ENCODE measurements at regions not wholly inside any gene's neighbourhood (a gene's known extent, or its start where the extent isn't known, plus 50 kb on each side); places are given as distances from the start of the nearest gene placed in this dataset.

- Histone ChIP-seq H3K9me3 (ENCODE audit: insufficient read depth, low read depth, low read length) (no peaks in the 10 kb centered on the region), H3K36me3 (ENCODE audit: insufficient read depth, low read length) (no peaks in the 10 kb centered on the region), H3K4me3 (ENCODE audit: low read length) (no peak overlapping the region), H3K27me3 (ENCODE audit: insufficient read depth, low read length) (no peaks in the 10 kb centered on the region), H3K27ac (ENCODE audit: low read depth, low read length) (no peak overlapping the region), H3K4me1 (ENCODE audit: insufficient read depth, low read length) (peaks cover 2% of the 10 kb centered on the region; the same call in 1 of the 2 replicates), H3K9ac (ENCODE audit: low read depth, low read length) (no peak overlapping the region)
- 95% methylated on average over 7 of the region's 7 CpGs for WGBS
Measured at GRCh38 chr1:239293350-239294110, 92.8 kb upstream of the CHRM3 start.

DNA sequence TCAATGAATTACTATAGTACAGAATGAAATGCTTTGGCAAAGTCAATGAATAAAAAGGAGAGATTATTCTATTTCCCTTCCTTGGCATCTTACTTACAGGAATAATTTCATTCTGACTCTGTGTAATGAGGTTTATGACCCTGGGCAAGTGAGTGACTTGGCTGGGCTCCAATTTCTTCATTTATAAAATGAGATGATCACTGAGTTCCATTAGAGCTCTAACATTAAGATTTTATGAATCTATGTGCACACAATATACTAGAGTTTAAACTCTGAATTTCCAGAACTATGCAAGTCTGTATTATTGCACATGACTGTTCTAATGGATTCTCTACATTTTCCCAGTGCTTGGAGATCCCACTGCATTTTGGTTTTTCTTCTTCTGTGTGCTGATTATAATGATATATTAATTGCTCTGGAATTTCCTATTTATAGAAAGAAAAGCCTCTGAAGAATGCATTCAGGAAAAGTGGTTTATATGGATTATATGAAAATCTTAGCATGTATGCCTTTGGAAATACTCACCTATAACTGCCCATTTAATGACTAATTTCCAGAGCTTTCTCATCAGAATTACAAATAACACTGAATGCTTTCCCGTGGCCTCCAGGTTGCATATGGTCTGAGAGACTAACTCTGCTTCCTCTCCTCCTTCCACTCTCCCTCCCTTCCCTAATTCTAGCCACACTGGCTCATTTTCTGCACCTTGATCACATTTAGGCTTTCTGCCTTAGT lies 97.4 kb upstream of the CHRM3 start:
- Histone ChIP-seq H3K27ac (ENCODE audit: low read depth, low read length) (no peak overlapping the region), H3K4me3 (ENCODE audit: low read length) (no peak overlapping the region), H3K36me3 (ENCODE audit: insufficient read depth, low read length) (no peaks in the 10 kb centered on the region), H3K9me3 (ENCODE audit: insufficient read depth, low read depth, low read length) (no peaks in the 10 kb centered on the region), H3K9ac (ENCODE audit: low read depth, low read length) (no peak overlapping the region), H3K4me1 (ENCODE audit: insufficient read depth, low read length) (peaks cover 26% of the 10 kb centered on the region), H3K27me3 (ENCODE audit: insufficient read depth, low read length) (no peaks in the 10 kb centered on the region)
- 57% methylated on average over 1 of the region's 1 CpG for WGBS

GRCh38 chr1:239287296-239287695 lies 99.1 kb upstream of the CHRM3 start:
- H3K4me3 ChIP-seq (ENCODE audit: low read length): no peak overlapping the region
- H3K27ac ChIP-seq (ENCODE audit: low read depth, low read length): 0 out of 2 replicates have a peak overlapping the region, but pooled peaks have one; percentile 42
- H3K9ac ChIP-seq (ENCODE audit: low read depth, low read length): no peak overlapping the region
- H3K36me3 ChIP-seq (ENCODE audit: insufficient read depth, low read length): no peaks in the 10 kb centered on the region
- no peaks in the 10 kb centered on the region for H3K9me3 ChIP-seq (ENCODE audit: insufficient read depth, low read depth, low read length)
- 64% methylated on average over 2 of the region's 4 CpGs for WGBS
- H3K27me3 ChIP-seq (ENCODE audit: insufficient read depth, low read length): no peaks in the 10 kb centered on the region
- peaks cover 26% of the 10 kb centered on the region for H3K4me1 ChIP-seq (ENCODE audit: insufficient read depth, low read length)

DNA sequence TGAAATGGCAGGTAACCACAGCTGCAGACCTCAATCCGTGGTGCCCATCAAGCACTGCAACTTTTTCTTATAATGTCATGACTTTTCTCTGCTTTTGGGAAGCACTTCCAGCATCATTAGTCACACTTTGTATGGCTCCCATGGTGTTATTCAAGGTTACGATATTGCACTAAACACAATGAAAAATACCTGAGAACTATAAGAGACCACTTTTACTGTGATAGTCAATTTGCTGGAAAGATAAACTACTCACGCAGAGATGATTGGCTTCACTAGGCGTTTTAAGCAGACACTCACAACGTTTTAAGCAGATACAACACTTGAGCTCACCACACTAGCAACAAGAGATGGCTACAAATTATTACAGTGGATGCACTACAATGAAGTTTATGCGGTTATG lies 103.2 kb upstream of the CHRM3 start:
- Histone ChIP-seq H3K9ac (ENCODE audit: low read depth, low read length) (no peak overlapping the region), H3K4me1 (ENCODE audit: insufficient read depth, low read length) (peaks cover 21% of the 10 kb centered on the region), H3K9me3 (ENCODE audit: insufficient read depth, low read depth, low read length) (no peaks in the 10 kb centered on the region), H3K27me3 (ENCODE audit: insufficient read depth, low read length) (no peaks in the 10 kb centered on the region), H3K36me3 (ENCODE audit: insufficient read depth, low read length) (no peaks in the 10 kb centered on the region), H3K27ac (ENCODE audit: low read depth, low read length) (no peak overlapping the region), H3K4me3 (ENCODE audit: low read length) (no peak overlapping the region)
- WGBS: 92% methylated on average over 6 of the region's 6 CpGs

DNA sequence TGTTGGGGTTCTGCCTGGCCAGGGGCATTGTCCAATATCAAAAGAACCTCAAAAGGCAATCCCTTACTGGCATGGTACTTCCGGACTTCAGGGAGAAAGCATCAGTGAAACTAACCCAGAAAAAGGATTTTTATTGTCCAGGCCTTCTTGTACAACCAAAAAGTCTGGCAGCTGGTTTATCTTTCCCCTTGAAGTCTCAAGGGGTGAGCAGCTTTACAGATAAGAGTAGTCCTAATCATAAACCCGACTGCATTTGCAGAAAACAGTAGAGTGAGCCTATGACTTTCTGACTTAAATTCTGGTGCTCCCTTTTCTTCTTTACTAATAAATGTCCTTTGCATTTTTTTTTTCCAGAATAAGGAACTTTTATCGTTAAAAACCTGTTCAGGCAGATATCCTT lies 104.0 kb upstream of the CHRM3 start:
- H3K27me3 ChIP-seq (ENCODE audit: insufficient read depth, low read length): no peaks in the 10 kb centered on the region
- H3K9ac ChIP-seq (ENCODE audit: low read depth, low read length): no peak overlapping the region
- no peaks in the 10 kb centered on the region for H3K9me3 ChIP-seq (ENCODE audit: insufficient read depth, low read depth, low read length)
- no peaks in the 10 kb centered on the region for H3K36me3 ChIP-seq (ENCODE audit: insufficient read depth, low read length)
- H3K27ac ChIP-seq (ENCODE audit: low read depth, low read length): no peak overlapping the region
- WGBS: 85% methylated on average over 3 of the region's 3 CpGs
- no peak overlapping the region for H3K4me3 ChIP-seq (ENCODE audit: low read length)
- H3K4me1 ChIP-seq (ENCODE audit: insufficient read depth, low read length): peaks cover 15% of the 10 kb centered on the region

- Histone ChIP-seq H3K4me1 (ENCODE audit: insufficient read depth, low read length) (no peaks in the 10 kb centered on the region), H3K27me3 (ENCODE audit: insufficient read depth, low read length) (no peaks in the 10 kb centered on the region; the same call in 1 of the 2 replicates), H3K9me3 (ENCODE audit: insufficient read depth, low read depth, low read length) (no peaks in the 10 kb centered on the region), H3K27ac (ENCODE audit: low read depth, low read length) (no peak overlapping the region), H3K36me3 (ENCODE audit: insufficient read depth, low read length) (no peaks in the 10 kb centered on the region), H3K9ac (ENCODE audit: low read depth, low read length) (no peak overlapping the region), H3K4me3 (ENCODE audit: low read length) (no peak overlapping the region)
- 92% methylated on average over 5 of the region's 5 CpGs for WGBS
Measured at GRCh38 chr1:239276051-239276450, 110.3 kb upstream of the CHRM3 start.

DNA sequence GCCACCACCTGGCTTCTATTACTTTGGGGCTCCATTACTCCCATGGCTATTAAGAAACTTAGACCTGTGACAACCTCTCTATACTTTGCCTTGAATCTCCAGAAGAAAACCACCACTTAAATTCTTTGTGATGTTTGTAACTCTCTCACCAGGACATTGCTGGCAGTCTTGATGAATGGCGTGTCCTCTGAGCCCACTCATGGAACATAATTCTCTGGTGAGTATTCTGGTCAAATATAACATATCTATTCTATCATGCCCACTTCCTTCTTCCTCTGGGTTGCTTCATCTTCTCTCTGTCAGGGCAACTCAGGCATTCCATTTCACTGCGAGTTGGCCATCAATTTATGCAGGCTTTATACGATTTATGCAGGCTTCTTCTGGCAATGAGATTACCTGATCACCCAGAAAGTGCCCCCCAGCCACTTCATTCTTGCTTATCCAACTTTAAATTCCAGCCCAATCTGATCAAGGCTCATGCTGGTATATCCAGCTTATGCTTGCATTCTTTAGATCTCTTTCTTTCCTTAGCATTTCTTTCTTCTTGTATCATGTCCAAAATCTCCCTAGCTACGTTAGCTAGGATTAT lies 112.0 kb upstream of the CHRM3 start:
- no peak overlapping the region for H3K9ac ChIP-seq (ENCODE audit: low read depth, low read length)
- no peak overlapping the region for H3K27ac ChIP-seq (ENCODE audit: low read depth, low read length)
- H3K4me1 ChIP-seq (ENCODE audit: insufficient read depth, low read length): no peaks in the 10 kb centered on the region
- WGBS: 96% methylated on average over 4 of the region's 4 CpGs
- H3K9me3 ChIP-seq (ENCODE audit: insufficient read depth, low read depth, low read length): no peaks in the 10 kb centered on the region
- no peaks in the 10 kb centered on the region for H3K36me3 ChIP-seq (ENCODE audit: insufficient read depth, low read length)
- no peak overlapping the region for H3K4me3 ChIP-seq (ENCODE audit: low read length)
- no peaks in the 10 kb centered on the region; the same call in 1 of the 2 replicates for H3K27me3 ChIP-seq (ENCODE audit: insufficient read depth, low read length)

DNA sequence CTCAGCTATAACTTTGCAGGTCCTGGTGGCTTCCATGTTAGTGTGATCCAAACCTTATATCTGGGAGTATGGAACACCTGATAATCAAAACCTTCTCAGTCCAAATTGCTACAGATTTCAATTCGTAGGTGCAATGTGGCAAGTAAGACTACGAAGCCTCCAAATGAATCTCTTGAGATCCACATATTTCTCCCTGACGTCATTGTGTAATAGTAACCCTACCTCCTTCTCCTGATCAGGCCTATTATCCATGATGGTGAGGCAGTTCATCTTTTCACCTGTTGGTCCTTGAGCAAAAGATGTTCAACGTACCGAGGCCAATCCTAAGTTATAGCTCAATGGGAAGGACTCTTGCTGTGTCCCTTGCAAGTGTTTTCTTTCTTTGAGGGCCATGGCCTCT lies 115.9 kb upstream of the CHRM3 start:
- 97% methylated on average over 5 of the region's 5 CpGs for WGBS
- H3K4me1 ChIP-seq (ENCODE audit: insufficient read depth, low read length): no peaks in the 10 kb centered on the region
- H3K36me3 ChIP-seq (ENCODE audit: insufficient read depth, low read length): no peaks in the 10 kb centered on the region
- H3K9ac ChIP-seq (ENCODE audit: low read depth, low read length): no peak overlapping the region
- no peak overlapping the region for H3K27ac ChIP-seq (ENCODE audit: low read depth, low read length)
- no peaks in the 10 kb centered on the region for H3K9me3 ChIP-seq (ENCODE audit: insufficient read depth, low read depth, low read length)
- H3K27me3 ChIP-seq (ENCODE audit: insufficient read depth, low read length): no peaks in the 10 kb centered on the region
- no peak overlapping the region for H3K4me3 ChIP-seq (ENCODE audit: low read length)

GRCh38 chr1:239269706-239270105 lies 116.7 kb upstream of the CHRM3 start:
- Histone ChIP-seq H3K9me3 (ENCODE audit: insufficient read depth, low read depth, low read length) (no peaks in the 10 kb centered on the region), H3K27ac (ENCODE audit: low read depth, low read length) (no peak overlapping the region), H3K27me3 (ENCODE audit: insufficient read depth, low read length) (no peaks in the 10 kb centered on the region), H3K4me1 (ENCODE audit: insufficient read depth, low read length) (no peaks in the 10 kb centered on the region), H3K9ac (ENCODE audit: low read depth, low read length) (no peak overlapping the region), H3K4me3 (ENCODE audit: low read length) (no peak overlapping the region), H3K36me3 (ENCODE audit: insufficient read depth, low read length) (no peaks in the 10 kb centered on the region)
- 95% methylated on average over 4 of the region's 4 CpGs for WGBS

DNA sequence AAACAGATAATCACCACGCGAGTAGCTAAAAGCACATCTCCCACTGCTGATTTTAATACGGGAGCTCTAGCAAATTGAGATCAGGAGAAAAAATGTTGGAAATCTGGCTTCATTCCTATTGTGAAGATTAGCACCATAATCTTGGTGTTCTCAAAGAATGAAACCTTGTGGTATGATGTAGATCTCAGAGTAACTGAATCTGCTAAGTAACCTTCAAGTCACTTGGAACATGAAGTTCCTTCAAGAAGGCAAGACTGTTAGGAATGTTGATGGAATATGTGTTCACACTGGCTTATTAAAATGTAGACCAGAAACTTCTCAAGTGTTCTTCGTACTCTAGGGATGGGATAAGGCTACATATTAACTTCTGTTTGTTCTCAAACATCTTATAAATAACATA lies 117.4 kb upstream of the CHRM3 start:
- WGBS: 95% methylated on average over 3 of the region's 4 CpGs
- Histone ChIP-seq H3K36me3 (ENCODE audit: insufficient read depth, low read length) (no peaks in the 10 kb centered on the region), H3K4me3 (ENCODE audit: low read length) (no peak overlapping the region), H3K27ac (ENCODE audit: low read depth, low read length) (no peak overlapping the region), H3K27me3 (ENCODE audit: insufficient read depth, low read length) (no peaks in the 10 kb centered on the region), H3K9me3 (ENCODE audit: insufficient read depth, low read depth, low read length) (no peaks in the 10 kb centered on the region), H3K4me1 (ENCODE audit: insufficient read depth, low read length) (no peaks in the 10 kb centered on the region), H3K9ac (ENCODE audit: low read depth, low read length) (no peak overlapping the region)

- no peaks in the 10 kb centered on the region for H3K27me3 ChIP-seq (ENCODE audit: insufficient read depth, low read length)
- no peaks in the 10 kb centered on the region for H3K4me1 ChIP-seq (ENCODE audit: insufficient read depth, low read length)
- WGBS: 90% methylated on average over 6 of the region's 6 CpGs
- no peak overlapping the region for H3K4me3 ChIP-seq (ENCODE audit: low read length)
- no peaks in the 10 kb centered on the region for H3K36me3 ChIP-seq (ENCODE audit: insufficient read depth, low read length)
- H3K9ac ChIP-seq (ENCODE audit: low read depth, low read length): no peak overlapping the region
- no peak overlapping the region for H3K27ac ChIP-seq (ENCODE audit: low read depth, low read length)
- H3K9me3 ChIP-seq (ENCODE audit: insufficient read depth, low read depth, low read length): no peaks in the 10 kb centered on the region
Measured at GRCh38 chr1:239268007-239268406, 118.4 kb upstream of the CHRM3 start.

Measured in HUES64 (cell line).